GM13976 (cell line): ENCODE measurements at regions not wholly inside any gene's neighbourhood (a gene's known extent, or its start where the extent isn't known, plus 50 kb on each side); places are given as distances from the start of the nearest gene placed in this dataset.

Experiments used
- DNase-seq: peaks from one replicate; pipeline ENCODE4 v3.0.0; 2012; ENCODE audit warnings: low spot score
- CTCF ChIP-seq: IDR thresholded peaks from 2 replicates; pipeline ENCODE4 v1.5.1; 2012; ENCODE audit warnings: borderline replicate concordance, mild to moderate bottlenecking; ENCODE audit not compliant: insufficient read depth; ENCODE audit errors: extremely low read depth, missing control alignments, control extremely low read depth
- in situ Hi-C: fragments of 300-500 bp; cut with MboI; formaldehyde crosslinking; loops from one replicate; pipeline ENCODE4 v1.12.0; 2022; ENCODE audit warnings: low sequenced_read_pairs, mixed read lengths, inconsistent platforms; ENCODE audit not compliant: unreplicated experiment

GRCh38 chr3:102660653-102661052 lies 225.8 kb downstream of the ZPLD1 start:
- TF ChIP-seq CTCF, result no peak
- no peak for DNase-seq
- in situ Hi-C loops, result no loop called here

GRCh38 chr3:102661707-102662497 lies 227.1 kb downstream of the ZPLD1 start:
- no peak for DNase-seq
- no peak for TF ChIP-seq CTCF
- in situ Hi-C loops, result no loop called here

GRCh38 chr3:102662498-102662772 lies 227.6 kb downstream of the ZPLD1 start:
- in situ Hi-C loops, result no loop called here
- DNase-seq, result no peak
- no peak for TF ChIP-seq CTCF

- in situ Hi-C loops, result no loop called here
- no peak for TF ChIP-seq CTCF
- no peak for DNase-seq
These were observed 229.3 kb downstream of the ZPLD1 start for GRCh38 chr3:102664126-102664525.

- no peak for TF ChIP-seq CTCF
- DNase-seq, result no peak
- in situ Hi-C loops, result no loop called here
These were observed 230.4 kb downstream of the ZPLD1 start for GRCh38 chr3:102665183-102665582.

GRCh38 chr3:102668247-102668646 lies 233.4 kb downstream of the ZPLD1 start:
- DNase-seq, result no peak
- in situ Hi-C loops, result no loop called here
- TF ChIP-seq CTCF, result no peak
